ENCODE measurements at regions not wholly inside any gene's neighbourhood (a gene's known extent, or its start where the extent isn't known, plus 50 kb on each side); places are given as distances from the start of the nearest gene placed in this dataset.
"Not testable (repeated sequence)": the region's sequence is repeated elsewhere in the genome, so short reads cannot be mapped to it uniquely, and the experiment has no call there.

- no peak for TF ChIP-seq CTCF (IDR thresholded peaks at IDR 0.05; ENCODE audit: low read length, missing control alignments)
- H3K4me3 ChIP-seq (replicated peaks; ENCODE audit: low read depth, low read length): no peak overlapping the region
- no peak for DNase-seq (ENCODE audit: low read depth)
Measured at GRCh38 chr3:34886443-34886842, 752.9 kb upstream of the ARPP21 start.

GRCh38 chr3:34889641-34890040, 749.7 kb upstream of the ARPP21 start:
- no peak overlapping the region for H3K4me3 ChIP-seq (replicated peaks; ENCODE audit: low read depth, low read length)
- DNase-seq (ENCODE audit: low read depth): no peak
- no peak for TF ChIP-seq CTCF (IDR thresholded peaks at IDR 0.05; ENCODE audit: low read length, missing control alignments)

GRCh38 chr3:34890247-34890646, 749.1 kb upstream of the ARPP21 start:
- DNase-seq (ENCODE audit: low read depth): no peak
- H3K4me3 ChIP-seq (replicated peaks; ENCODE audit: low read depth, low read length): no peak overlapping the region
- no peak for TF ChIP-seq CTCF (IDR thresholded peaks at IDR 0.05; ENCODE audit: low read length, missing control alignments)

GRCh38 chr3:34891941-34892340, 747.4 kb upstream of the ARPP21 start:
- H3K4me3 ChIP-seq (replicated peaks; ENCODE audit: low read depth, low read length): no peak overlapping the region
- no peak for DNase-seq (ENCODE audit: low read depth)
- no peak for TF ChIP-seq CTCF (IDR thresholded peaks at IDR 0.05; ENCODE audit: low read length, missing control alignments)

- TF ChIP-seq CTCF (IDR thresholded peaks at IDR 0.05; ENCODE audit: low read length, missing control alignments): no peak
- DNase-seq (ENCODE audit: low read depth): no peak
- no peak overlapping the region for H3K4me3 ChIP-seq (replicated peaks; ENCODE audit: low read depth, low read length)
Measured at GRCh38 chr3:34895841-34896240, 743.5 kb upstream of the ARPP21 start.

GRCh38 chr3:34909679-34910078, 729.6 kb upstream of the ARPP21 start:
- not testable (repeated sequence) for H3K4me3 ChIP-seq (replicated peaks; ENCODE audit: low read depth, low read length); DNase-seq (ENCODE audit: low read depth)

GRCh38 chr3:34919025-34919424, 720.3 kb upstream of the ARPP21 start:
- no peak for TF ChIP-seq CTCF (IDR thresholded peaks at IDR 0.05; ENCODE audit: low read length, missing control alignments)
- DNase-seq (ENCODE audit: low read depth): no peak
- no peak overlapping the region for H3K4me3 ChIP-seq (replicated peaks; ENCODE audit: low read depth, low read length)

- TF ChIP-seq CTCF (IDR thresholded peaks at IDR 0.05; ENCODE audit: low read length, missing control alignments): no peak
Measured at GRCh38 chr3:34920806-34921205, 718.5 kb upstream of the ARPP21 start.

More at GRCh38 chr3:34920806-34921205, 718.5 kb upstream of the ARPP21 start:
- DNase-seq (ENCODE audit: low read depth): no peak
- H3K4me3 ChIP-seq (replicated peaks; ENCODE audit: low read depth, low read length): no peak overlapping the region

Data from fibroblast of pulmonary artery (primary cell).